ENCODE measurements at regions not wholly inside any gene's neighbourhood (a gene's known extent, or its start where the extent isn't known, plus 50 kb on each side); places are given as distances from the start of the nearest gene placed in this dataset.

- Histone ChIP-seq H3K4ac (ENCODE audit: low read depth, low read length) (no peak overlapping the region), H3K23ac (ENCODE audit: insufficient read length, low read depth, low read length) (no peak overlapping the region), H3K23me2 (ENCODE audit: insufficient read length, low read depth, low read length, poor library complexity, severe bottlenecking) (no peaks in the 10 kb centered on the region), H2AK5ac (ENCODE audit: insufficient read length, low read length) (no peak overlapping the region), H3K27ac (ENCODE audit: insufficient read length, low read depth, low read length) (no peak overlapping the region), H3T11ph (ENCODE audit: low read length) (no peak overlapping the region), H2AFZ (ENCODE audit: low read length) (no peak overlapping the region), H3K56ac (ENCODE audit: insufficient read length, low read depth, low read length) (no peak overlapping the region), H3K9me3 (ENCODE audit: control insufficient read depth, low read depth, low read length) (no peaks in the 10 kb centered on the region), H2BK5ac (ENCODE audit: insufficient read length, low read length) (no peak overlapping the region), H3K79me2 (ENCODE audit: insufficient read depth, low read length) (no peaks in the 10 kb centered on the region), H2BK12ac (ENCODE audit: insufficient read length, low read depth, low read length) (no peak overlapping the region), H4K8ac (replicated peaks; ENCODE audit: insufficient read length, low read depth, low read length) (no peak overlapping the region), H2BK15ac (ENCODE audit: low read depth, low read length) (no peak overlapping the region), H3K4me2 (ENCODE audit: insufficient read depth, insufficient read length, low read length) (no peak overlapping the region), H3K4me1 (ENCODE audit: insufficient read depth, low read length) (no peaks in the 10 kb centered on the region), H3K14ac (ENCODE audit: insufficient read depth, low read length) (no peak overlapping the region), H3K9ac (ENCODE audit: extremely low read depth, insufficient read length, low read length) (no peak overlapping the region), H3K18ac (ENCODE audit: insufficient read length, low read depth, low read length) (no peak overlapping the region), H2BK20ac (ENCODE audit: low read depth, low read length, poor library complexity, severe bottlenecking) (no peak overlapping the region), H3K79me1 (ENCODE audit: insufficient read depth, low read depth, low read length, poor library complexity, severe bottlenecking) (no peaks in the 10 kb centered on the region), H2BK120ac (ENCODE audit: low read depth, low read length, poor library complexity, severe bottlenecking) (no peak overlapping the region), H4K5ac (ENCODE audit: insufficient read length, low read depth, low read length) (no peak overlapping the region), H3K27me3 (ENCODE audit: insufficient read depth, low read length) (no peaks in the 10 kb centered on the region), H4K91ac (ENCODE audit: insufficient read length, low read depth, low read length) (no peak overlapping the region), H4K20me1 (ENCODE audit: control insufficient read depth, insufficient read depth, insufficient read length) (no peaks in the 10 kb centered on the region)
- WGBS (ENCODE audit: extremely low coverage, insufficient read length, low lambda C conversion rate): no CpG with 5 or more reads among the region's 5 CpGs
- Mint-ChIP-seq H3K36me3 (ENCODE audit: insufficient read depth in 1 of 3, low read depth in 3 of 3) (peaks cover 0 to 13% (median 2%) of the 10 kb centered on the region in 3 experiments; a peak in 4 of 7 replicates), H3K27me3 (ENCODE audit: low read depth) (no peaks in the 10 kb centered on the region), H3K9me3 (peaks cover 2 to 11% of the 10 kb centered on the region in 2 experiments; a peak in 1 of 5 replicates), H3K27ac (no peak overlapping the region), H3K4me1 (peaks cover 9 to 11% of the 10 kb centered on the region in 2 experiments), H3K4me3 (no peak overlapping the region)
- DNase-seq: no peak
- TF ChIP-seq CTCF (conservative IDR thresholded peaks at IDR 0.05): no peak
These were observed 776.4 kb downstream of the C6orf118 start for GRCh38 chr6:164533045-164533362.

All from H9 (cell line).